ENCODE measurements at regions not wholly inside any gene's neighbourhood (a gene's known extent, or its start where the extent isn't known, plus 50 kb on each side); places are given as distances from the start of the nearest gene placed in this dataset.

DNA sequence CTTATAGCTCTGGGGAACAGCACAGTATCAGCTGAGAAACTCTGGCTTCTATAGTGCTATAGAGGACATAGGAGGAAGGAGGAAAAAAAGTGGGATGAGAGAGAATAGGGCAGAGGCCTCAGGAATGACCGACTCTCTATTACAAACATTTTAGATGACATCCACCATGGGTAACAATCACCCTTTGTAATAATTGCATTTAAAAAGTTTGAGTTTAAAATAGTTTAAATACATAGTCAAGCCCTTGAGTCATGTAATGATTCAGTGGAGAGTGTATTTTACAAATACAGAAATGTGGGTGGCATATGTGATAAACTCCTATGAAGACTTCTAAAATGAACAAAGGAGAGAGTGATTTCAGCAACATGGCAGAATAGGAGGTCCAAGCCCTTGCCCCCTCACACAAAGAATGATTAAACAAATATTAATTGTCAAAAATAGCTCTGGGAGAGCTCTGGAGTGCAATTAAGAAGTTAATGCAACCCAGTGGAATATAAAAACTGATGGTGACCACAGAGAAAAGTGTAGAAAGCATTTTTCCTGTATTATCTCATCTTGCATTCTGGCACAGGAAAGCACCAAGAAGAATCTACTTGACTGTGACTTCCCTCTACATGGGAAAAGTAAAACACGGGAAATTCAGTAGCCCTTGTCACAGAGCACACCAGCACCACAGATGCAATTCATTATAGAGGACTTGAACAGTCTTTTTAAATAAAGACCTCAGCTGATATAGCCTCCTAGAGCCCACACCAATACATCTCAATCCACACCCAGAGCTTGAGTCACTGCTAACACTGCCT, 569.0 kb upstream of the SORCS1 start:
- Mint-ChIP-seq H3K4me3 (no peak overlapping the region), H3K27ac (no peak overlapping the region), H3K4me1 (no peaks in the 10 kb centered on the region), H3K9me3 (ENCODE audit: insufficient read depth) (peaks cover 18% of the 10 kb centered on the region), H3K27me3 (no peaks in the 10 kb centered on the region)
- no peak for ATAC-seq (ENCODE audit: low read depth)
- H4K20me1 ChIP-seq (ENCODE audit: control insufficient read depth, insufficient read depth, low read length, poor library complexity, severe bottlenecking) = no peaks in the 10 kb centered on the region
- no peak overlapping the region for H3K4me3 ChIP-seq (ENCODE audit: control extremely low read depth in 1 of 5, extremely low read depth in 1 of 5, insufficient read depth in 1 of 5, low read depth in 2 of 5, low read length in 4 of 5)
- H3K27me3 ChIP-seq (replicated peaks in 1 of 4; ENCODE audit: control extremely low read depth in 1 of 4, control insufficient read depth in 3 of 4, insufficient read depth in 4 of 4, low read length in 3 of 4) = no peaks in the 10 kb centered on the region
- TF ChIP-seq EZH2 (IDR thresholded peaks at IDR 0.05; ENCODE audit: borderline replicate concordance, insufficient read depth, low read depth, low read length, poor library complexity, severe bottlenecking) = no peak
- TF ChIP-seq, protein P1, sequence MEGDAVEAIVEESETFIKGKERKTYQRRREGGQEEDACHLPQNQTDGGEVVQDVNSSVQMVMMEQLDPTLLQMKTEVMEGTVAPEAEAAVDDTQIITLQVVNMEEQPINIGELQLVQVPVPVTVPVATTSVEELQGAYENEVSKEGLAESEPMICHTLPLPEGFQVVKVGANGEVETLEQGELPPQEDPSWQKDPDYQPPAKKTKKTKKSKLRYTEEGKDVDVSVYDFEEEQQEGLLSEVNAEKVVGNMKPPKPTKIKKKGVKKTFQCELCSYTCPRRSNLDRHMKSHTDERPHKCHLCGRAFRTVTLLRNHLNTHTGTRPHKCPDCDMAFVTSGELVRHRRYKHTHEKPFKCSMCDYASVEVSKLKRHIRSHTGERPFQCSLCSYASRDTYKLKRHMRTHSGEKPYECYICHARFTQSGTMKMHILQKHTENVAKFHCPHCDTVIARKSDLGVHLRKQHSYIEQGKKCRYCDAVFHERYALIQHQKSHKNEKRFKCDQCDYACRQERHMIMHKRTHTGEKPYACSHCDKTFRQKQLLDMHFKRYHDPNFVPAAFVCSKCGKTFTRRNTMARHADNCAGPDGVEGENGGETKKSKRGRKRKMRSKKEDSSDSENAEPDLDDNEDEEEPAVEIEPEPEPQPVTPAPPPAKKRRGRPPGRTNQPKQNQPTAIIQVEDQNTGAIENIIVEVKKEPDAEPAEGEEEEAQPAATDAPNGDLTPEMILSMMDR (IDR thresholded peaks at IDR 0.05) = no peak
- 100% methylated on average over 1 of the region's 2 CpGs for WGBS (ENCODE audit: insufficient coverage)
- H3K79me2 ChIP-seq (ENCODE audit: control insufficient read depth, insufficient read depth, low read length) = no peaks in the 10 kb centered on the region
- ChIA-PET POLR2A (no interaction called here), CTCF (no interaction called here)
- H3K9me3 ChIP-seq (ENCODE audit: control extremely low read depth in 1 of 3, control insufficient read depth in 2 of 3, insufficient read depth in 1 of 3, low read length in 2 of 3) = peaks cover 1 to 14% (median 12%) of the 10 kb centered on the region in 3 donors
- no peak overlapping the region for H3K27ac ChIP-seq (ENCODE audit: low read length in 2 of 2)
- H3K9ac ChIP-seq (ENCODE audit: low read length) = no peak overlapping the region
- H3K4me1 ChIP-seq (ENCODE audit: control insufficient read depth in 2 of 2, insufficient read depth in 2 of 2, low read length in 2 of 2) = no peaks in the 10 kb centered on the region
- no peak overlapping the region for H2AFZ ChIP-seq (ENCODE audit: insufficient read depth, low read depth, low read length, poor library complexity, severe bottlenecking)
- no peaks in the 10 kb centered on the region for H3K36me3 ChIP-seq (replicated peaks in 1 of 2; ENCODE audit: control extremely low read depth in 1 of 2, control insufficient read depth in 1 of 2, extremely low read depth in 1 of 2, insufficient read depth in 2 of 2, low read length in 1 of 2)
- no peak for DNase-seq
- intact Hi-C loops (cut with micrococcal nuclease) = no loop called here
- no peak overlapping the region for H3K4me2 ChIP-seq (replicated peaks; ENCODE audit: low read depth, low read length, poor library complexity, severe bottlenecking)

DNA sequence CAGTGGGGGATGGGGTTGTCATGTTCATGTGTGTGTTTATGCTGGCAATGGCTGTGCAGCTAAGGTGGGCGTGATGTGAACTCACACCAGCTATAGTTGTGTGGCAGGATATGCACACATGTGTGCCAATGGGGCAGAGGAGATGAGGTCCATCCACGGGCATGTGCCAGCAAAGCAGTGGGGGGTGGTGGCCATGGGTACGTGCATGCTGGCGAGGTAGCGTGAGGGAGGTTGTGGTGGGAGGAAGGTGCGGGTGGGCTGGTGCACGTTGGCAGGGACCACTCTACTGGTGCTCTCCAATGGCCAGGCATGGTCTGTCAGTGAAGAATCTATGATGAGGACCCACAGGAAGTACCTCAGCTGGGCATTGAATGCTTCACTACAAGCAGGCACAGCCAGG, 567.5 kb upstream of the SORCS1 start:
- CTCF ChIA-PET = no interaction called here
- no peak overlapping the region for H3K4me3 ChIP-seq (ENCODE audit: control extremely low read depth in 1 of 5, extremely low read depth in 1 of 5, insufficient read depth in 1 of 5, low read depth in 2 of 5, low read length in 4 of 5)
- H4K20me1 ChIP-seq (ENCODE audit: control insufficient read depth, insufficient read depth, low read length, poor library complexity, severe bottlenecking) = no peaks in the 10 kb centered on the region

More for the DNA sequence above, 567.5 kb upstream of the SORCS1 start:
- no peaks in the 10 kb centered on the region for H3K36me3 ChIP-seq (replicated peaks in 1 of 2; ENCODE audit: control extremely low read depth in 1 of 2, control insufficient read depth in 1 of 2, extremely low read depth in 1 of 2, insufficient read depth in 2 of 2, low read length in 1 of 2)
- intact Hi-C loops (cut with micrococcal nuclease) = no loop called here
- no peak overlapping the region for H3K9ac ChIP-seq (ENCODE audit: low read length)
- ATAC-seq (ENCODE audit: low read depth) (no peak), DNase-seq (no peak)
- no peak overlapping the region for H3K4me3 Mint-ChIP-seq
- no peaks in the 10 kb centered on the region for H3K4me1 Mint-ChIP-seq
- peaks cover 0 to 14% (median 12%) of the 10 kb centered on the region in 3 donors for H3K9me3 ChIP-seq (ENCODE audit: control extremely low read depth in 1 of 3, control insufficient read depth in 2 of 3, insufficient read depth in 1 of 3, low read length in 2 of 3)
- H3K4me1 ChIP-seq (ENCODE audit: control insufficient read depth in 2 of 2, insufficient read depth in 2 of 2, low read length in 2 of 2) = no peaks in the 10 kb centered on the region
- H3K79me2 ChIP-seq (ENCODE audit: control insufficient read depth, insufficient read depth, low read length) = no peaks in the 10 kb centered on the region
- TF ChIP-seq, protein P1 (IDR thresholded peaks at IDR 0.05) = no peak
- TF ChIP-seq EZH2 (IDR thresholded peaks at IDR 0.05; ENCODE audit: borderline replicate concordance, insufficient read depth, low read depth, low read length, poor library complexity, severe bottlenecking) = no peak
- POLR2A ChIA-PET = no interaction called here
- no peak overlapping the region for H3K27ac Mint-ChIP-seq
- no peak overlapping the region for H3K4me2 ChIP-seq (replicated peaks; ENCODE audit: low read depth, low read length, poor library complexity, severe bottlenecking)
- peaks cover 18% of the 10 kb centered on the region for H3K9me3 Mint-ChIP-seq (ENCODE audit: insufficient read depth)
- 93% methylated on average over 7 of the region's 7 CpGs for WGBS (ENCODE audit: insufficient coverage)
- no peaks in the 10 kb centered on the region for H3K27me3 ChIP-seq (replicated peaks in 1 of 4; ENCODE audit: control extremely low read depth in 1 of 4, control insufficient read depth in 3 of 4, insufficient read depth in 4 of 4, low read length in 3 of 4)
- H3K27me3 Mint-ChIP-seq = no peaks in the 10 kb centered on the region
- no peak overlapping the region for H3K27ac ChIP-seq (ENCODE audit: low read length in 2 of 2)
- no peak overlapping the region for H2AFZ ChIP-seq (ENCODE audit: insufficient read depth, low read depth, low read length, poor library complexity, severe bottlenecking)

Data from B cell (primary cell).